CD4-positive, alpha-beta T cell treated with Interleukin-17A for 4 hours (primary cell): ENCODE measurements at regions not wholly inside any gene's neighbourhood (a gene's known extent, or its start where the extent isn't known, plus 50 kb on each side); places are given as distances from the start of the nearest gene placed in this dataset.

Experiments used
- DNase-seq: peaks from one replicate; pipeline ENCODE4 v3.0.0-alpha.2; 2020; ENCODE audit warnings: mixed read lengths

DNA sequence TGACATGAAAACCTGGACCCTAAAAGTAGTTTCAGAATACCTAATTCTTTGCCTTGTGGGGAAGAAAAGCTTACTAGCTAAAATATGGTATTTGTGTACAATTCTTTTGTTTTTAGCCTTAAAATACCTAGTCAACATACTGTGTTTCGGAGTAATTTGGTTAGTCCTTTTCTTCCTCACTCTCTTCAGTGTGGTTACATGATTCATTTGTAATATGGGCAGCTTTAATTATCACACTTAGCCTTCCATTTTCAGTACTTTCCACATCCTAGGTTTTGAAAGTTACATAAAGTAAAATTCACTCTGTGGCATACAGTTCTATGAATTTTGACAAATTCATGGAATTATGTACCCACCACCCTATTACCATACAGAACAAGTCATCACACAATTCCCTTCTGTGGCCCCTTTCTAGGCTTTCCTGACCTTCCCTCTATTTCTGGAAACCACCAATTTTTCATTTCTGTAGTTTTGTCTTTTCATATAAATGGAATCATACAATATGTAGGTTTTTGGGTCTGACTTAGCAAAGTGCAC lies 96.2 kb downstream of the EMX2 start:
- DNase-seq = no peak

DNA sequence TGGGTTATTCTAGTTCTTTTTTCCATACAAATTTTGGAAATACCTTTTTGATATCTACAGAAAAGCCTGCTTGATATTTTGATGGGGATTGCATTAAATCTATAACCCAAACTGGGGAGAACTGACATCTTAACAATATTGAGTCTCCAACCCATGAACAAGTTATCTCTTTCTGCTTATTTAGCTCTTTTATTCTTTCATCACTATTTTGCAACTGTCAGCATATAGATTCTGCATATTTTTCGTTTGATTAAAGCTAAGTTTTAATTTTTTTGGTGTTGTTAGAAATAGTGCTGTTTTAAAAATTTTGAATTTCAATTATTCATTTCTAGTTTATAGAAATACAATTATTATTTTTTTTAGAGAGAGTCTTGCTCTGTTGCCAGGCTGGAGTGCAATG lies 97.9 kb downstream of the EMX2 start:
- DNase-seq = no peak

DNA sequence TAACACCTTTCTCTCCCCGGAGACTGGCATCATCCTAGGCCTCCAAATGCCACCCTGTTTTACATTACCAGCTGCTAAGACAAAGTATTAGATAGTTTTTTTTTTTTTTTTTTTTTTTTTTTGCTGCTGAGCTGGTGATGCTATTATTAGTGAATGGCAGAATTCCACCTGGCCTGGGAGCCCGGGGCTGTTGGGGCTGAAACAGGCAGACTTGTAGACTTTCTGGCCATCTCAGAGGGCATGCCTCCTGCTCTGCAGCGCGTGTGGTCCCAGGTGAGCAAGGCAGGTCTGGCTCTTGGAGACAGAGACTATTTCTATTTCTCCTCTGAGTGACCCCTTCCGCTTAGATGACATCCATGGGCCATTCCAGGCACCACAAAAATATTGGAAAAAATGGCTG lies 104.2 kb downstream of the EMX2 start:
- DNase-seq = no peak

DNA sequence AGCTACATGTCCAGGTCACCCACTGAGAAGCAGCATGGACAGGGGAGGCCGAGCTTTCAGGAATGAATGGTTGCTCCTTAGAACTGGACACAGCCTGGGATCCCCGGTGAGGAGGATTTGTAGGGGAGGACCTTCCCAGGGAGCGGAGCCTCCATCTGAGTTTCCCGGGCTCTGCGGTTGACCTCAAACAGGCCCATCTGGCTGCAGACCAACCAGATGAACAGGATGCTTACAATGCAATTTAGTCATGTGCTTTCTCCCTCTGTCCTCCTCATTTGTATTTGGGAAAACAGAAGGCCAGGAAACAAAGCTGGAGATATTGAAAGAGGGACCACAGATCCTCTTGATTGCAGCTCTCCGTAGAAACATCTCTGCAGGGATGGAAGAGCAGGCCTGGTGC lies 104.8 kb downstream of the EMX2 start:
- no peak for DNase-seq

DNA sequence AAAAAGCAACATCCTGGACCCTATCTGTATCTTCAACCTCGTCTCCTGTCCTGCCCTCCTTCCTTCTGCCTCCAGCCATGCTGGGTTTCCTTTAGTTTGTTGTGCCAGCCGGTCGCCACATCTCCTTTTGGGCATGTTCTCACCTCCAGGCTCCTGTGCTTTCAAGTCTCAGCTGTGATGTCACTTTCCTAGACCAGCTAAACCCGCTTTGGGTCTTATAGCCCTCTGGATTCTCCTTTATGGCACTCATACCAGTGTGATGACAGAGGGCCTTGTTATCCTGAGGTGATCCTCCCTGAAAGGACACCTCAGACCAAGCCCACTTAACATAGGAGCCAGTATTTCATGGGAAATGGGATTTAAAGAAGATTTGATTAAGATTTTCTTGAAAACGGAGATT lies 108.6 kb downstream of the EMX2 start:
- DNase-seq = no peak

DNA sequence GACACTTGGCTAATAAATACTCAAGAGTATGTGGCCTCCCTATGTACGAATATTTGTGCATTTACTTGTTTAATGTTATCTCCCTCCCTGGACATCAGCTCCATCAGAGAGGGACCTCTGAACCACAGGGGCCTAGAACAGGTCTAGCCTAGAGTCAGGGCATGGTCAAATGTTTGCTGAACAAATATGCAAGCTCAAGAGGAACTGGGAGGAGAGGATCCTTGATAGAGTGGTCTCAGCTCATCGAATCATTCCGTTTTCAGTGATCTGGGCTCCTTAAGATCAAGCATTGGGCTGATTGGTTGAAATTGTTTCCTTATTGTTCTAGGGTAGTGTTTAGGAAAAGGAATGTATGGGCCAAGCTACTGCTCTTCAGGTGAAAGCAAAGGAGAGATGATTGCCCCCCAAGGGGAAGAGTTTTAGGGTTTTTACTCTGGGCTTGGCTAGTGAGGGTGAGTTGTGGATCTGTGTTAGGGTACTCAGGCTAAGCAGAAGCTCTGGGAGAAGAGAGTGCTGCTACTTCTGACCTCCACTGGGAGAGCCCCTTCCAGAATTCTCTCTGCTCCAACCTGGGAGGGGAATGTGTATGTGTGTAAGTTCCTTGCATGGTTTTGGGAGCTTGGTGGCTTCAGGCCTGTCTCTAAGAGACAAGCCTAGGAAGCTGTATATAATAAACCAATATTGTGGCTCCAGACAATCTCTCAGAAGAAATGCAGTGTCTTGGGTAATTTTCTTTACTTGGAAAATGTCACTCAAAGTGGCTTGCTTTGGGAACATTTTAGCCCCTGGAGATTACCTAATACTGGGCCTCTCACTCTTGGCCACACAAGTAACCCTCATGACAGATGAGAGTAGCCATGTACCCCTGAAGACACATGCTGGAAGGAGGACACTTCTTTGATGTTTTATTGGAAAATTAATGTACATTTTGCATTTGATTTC lies 110.0 kb downstream of the EMX2 start:
- no peak for DNase-seq

DNA sequence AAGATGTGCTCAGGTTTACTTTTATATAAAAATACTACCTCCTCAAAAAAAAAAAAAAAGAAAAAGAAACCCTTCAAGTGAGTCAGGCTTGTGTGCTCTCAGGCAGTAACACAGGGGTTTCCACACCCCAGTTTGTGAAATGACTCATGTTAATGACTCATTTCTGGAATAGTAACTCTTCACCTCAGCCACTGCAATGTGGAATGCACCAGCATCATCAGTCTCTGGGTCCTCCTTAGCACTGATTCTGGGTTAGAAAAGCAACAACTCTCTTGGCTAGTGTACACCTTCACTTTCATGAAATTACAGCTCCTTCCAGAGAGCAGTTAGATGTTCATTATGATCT lies 110.6 kb downstream of the EMX2 start:
- DNase-seq = no peak

DNA sequence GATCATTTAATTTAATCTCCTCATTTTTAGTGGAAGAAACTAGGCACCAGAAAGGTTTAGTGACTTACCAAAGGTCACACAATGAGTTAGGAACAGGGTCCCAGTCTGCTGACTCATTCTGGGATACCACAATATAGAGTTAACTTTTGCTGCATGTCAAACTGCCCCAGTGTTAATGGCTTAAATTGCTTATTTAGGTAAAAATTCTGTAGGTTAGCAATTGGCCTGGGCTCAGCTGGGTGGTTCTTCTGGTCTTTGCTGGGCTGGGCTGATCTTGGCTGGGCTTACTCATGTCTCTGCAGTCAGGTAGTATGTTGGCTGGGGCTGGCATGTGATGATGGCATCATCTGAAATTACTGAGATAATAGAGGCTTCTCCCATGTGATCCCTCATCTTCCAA lies 111.6 kb downstream of the EMX2 start:
- DNase-seq = no peak

DNA sequence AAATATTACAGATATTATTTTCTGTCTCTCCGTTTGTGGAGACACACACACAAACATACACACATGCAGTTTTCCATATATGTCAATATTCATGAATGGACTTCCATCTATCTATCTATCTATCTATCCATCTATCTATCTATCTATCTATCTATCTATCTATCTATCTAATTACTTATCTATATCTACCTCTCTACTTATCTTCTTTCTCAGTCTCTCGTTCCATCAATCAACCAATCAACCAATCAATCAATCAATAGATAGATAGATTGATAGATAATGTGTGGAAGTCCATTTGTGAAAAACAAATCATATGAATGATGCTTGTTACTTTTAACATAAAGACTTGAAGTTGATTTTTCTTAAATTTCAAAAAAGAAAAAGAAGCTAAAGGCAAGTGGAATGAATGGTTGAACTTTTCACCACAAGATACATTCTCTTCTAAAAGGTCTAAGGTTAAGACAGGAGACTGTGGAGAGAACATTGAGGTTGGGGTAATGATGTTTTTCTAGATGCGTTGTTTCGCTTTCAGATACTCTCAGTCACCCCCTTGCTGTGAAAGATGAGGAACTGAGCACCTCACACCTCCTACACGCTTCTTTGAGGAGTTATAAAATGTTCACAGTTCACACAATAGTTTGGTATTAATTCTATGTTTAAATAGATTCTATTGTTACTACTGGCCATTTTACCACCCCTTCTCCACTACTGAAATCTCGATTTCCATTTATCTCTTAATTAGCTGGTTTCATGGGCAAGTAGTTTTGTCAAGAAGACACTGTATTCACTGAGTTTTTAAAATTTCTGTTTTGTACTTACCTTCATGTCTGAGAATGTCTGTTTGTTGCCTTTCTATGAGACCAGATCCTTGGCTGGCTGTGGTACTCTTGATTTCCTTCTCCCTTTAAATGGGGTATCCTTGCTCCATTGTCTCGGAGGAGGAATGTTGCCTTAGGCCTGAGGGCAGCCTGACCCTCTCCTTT lies 114.1 kb downstream of the EMX2 start:
- DNase-seq = no peak

DNA sequence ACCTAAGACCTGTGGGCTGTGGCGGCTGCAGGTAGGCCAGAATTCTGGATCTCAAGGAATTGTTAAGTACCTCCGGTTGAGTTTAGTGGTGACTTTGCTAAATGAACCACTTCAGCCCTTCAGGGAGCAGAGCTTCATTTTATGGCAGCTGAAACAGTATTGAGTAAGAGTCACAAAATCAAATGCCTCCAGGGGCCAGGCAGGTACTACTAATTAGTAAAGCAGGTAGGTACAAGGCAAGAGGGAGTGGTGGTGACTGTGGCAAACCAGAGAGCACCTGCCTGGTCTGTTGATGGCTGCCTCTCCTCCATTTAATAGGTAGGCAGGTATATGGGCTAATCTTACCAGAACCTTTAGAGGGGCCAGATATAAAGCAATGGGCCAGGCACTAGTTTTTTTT lies 118.8 kb downstream of the EMX2 start:
- no peak for DNase-seq

DNA sequence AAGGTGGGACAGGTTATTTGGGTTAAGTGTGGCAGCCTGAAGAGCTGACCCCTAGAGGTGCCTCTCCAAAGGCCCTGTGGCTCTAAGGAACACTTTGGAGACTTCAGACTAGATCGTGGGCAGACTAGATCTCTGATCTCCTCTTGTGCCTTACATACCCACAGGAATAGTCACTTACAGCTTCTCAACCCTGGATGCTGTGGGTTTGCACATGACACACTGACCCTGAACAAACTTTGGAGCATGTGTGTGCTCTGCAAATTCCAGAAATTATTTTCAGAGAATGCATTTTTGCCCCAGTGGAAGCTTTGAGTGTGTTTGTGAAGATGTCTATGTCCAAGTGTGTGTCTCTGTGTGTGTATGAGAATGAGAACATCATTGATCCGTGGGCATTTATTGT lies 119.6 kb downstream of the EMX2 start:
- DNase-seq = no peak

DNA sequence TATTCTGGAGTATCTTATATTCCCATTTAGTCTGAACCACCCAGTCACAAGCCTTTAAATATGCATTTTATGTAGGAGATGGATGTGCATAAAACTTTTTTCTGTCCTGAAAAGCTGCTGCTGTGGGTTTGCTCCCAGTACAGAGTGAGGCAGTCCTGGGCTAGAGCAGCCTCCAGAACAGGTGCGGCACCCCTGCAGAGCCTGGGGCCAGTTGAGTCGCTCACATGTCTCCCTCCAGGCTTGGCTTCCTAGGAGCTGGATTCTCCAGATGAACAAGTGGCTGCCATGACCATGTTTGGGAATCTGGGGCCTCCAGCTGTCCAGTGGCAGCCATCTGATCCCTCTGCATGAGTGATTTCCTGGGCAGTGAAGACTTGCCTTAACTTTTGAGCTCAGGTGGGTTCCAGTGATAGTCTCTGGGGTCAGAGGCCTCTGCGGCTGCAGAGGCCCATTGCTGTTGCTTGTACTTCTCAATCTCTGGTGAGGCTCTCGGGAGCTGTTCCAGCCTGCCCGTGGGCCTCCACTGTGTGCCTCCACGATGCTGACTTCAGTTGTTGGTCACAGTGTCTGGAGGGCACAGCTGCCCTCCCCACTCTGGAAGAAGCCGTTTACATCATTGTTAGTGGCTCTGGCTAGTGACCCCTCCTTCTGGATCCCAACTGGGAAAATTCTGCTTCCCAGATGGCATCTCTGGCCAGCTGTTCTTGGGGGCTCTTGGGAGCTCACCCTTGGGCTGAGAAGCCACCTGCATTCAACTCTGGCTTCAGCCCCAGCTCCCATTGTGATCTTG lies 120.4 kb downstream of the EMX2 start:
- DNase-seq = no peak

DNA sequence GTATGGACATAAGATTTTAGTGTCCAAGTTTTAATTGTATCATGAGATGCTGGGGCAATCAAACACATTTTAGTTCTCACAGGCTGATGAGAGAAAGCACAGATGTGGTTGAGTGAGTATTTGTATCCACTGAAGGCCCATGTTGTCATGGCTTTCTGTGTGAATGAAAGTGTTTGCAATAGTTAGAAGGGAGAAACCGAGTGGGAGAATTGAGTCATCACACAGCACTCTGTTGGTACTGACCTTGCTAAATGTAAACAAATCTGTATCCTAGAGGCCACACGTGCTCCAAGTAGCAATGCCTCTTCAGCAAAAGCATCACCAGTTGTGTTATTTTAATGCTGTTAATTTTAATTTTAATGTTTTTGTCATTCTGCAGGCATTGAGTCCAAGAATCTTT lies 121.2 kb downstream of the EMX2 start:
- no peak for DNase-seq

DNA sequence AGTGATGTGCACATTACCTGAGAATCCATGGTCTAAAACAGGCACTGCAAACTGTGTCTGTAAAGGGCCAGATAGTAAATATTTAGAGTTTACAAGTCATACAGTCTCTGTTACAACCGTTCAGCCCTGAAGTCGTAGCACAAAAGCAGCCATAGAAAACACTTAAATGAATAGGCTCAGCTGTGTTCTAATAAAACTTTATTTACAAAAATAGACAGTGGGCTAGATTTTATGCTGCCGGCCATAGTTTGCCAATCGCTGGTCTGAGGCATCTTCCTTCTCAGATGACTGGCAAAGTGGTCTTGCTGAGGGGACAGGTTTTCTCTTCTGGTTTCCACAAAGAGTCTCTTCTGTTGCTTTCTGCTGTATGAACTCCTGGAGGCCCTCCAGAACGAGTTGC lies 121.7 kb downstream of the EMX2 start:
- no peak for DNase-seq

DNA sequence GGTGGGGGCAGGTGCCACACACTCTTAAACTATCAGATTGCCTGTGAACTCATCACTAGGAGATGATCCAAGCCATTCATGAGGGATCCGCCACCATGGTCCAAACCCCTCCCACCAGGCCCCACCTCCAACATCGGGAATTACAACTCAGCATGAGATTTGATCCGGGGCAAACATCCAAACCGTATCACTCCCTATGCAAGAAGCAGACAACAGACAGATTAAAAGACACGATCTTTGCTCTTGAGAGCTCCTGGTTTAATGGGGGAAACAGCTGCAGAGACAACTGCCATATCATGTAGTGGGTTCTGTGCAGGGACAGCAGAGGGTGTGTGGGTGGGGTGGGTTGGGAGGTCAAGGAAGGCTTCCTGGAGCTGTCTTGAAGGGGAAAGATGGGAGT lies 123.6 kb downstream of the EMX2 start:
- no peak for DNase-seq

DNA sequence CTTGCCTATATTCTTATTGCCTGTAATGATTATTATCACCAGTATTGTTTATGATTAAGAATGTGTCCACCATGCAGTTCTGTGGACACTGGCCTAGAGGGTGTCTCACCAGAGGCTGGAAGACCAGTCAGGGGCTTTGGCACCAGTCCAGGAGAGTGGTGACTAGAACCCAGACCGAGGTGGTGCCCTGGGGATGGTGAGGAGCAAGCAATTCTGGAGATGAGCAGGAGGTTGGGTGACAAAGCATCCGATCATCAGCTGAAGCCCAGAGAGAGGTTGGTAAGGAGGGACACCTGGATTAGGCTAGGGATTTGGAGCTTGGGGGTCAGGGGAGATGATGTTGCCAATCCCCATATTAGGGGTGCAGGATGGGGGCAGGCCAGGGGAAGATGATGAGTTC lies 124.4 kb downstream of the EMX2 start:
- DNase-seq = no peak

DNA sequence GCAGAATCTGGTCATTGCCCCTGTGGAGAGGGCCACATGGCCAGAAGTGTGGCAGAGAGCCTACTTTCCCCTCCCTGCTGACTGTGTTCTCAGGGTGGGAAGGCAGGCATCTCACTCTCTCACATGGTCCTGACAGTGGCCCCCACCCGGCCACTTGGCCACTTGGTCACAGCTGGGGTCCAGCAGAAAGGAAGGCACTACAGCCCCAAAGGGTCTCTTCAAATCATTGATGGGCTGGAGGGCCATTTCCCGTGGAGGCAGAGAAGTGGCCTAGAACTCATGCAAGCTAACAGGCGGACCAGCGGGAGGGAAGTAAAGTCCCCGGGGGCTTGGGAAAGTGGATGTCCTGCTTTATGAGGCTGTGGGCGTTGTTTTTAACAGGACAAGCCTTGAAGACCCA lies 125.3 kb downstream of the EMX2 start:
- DNase-seq = no peak

DNA sequence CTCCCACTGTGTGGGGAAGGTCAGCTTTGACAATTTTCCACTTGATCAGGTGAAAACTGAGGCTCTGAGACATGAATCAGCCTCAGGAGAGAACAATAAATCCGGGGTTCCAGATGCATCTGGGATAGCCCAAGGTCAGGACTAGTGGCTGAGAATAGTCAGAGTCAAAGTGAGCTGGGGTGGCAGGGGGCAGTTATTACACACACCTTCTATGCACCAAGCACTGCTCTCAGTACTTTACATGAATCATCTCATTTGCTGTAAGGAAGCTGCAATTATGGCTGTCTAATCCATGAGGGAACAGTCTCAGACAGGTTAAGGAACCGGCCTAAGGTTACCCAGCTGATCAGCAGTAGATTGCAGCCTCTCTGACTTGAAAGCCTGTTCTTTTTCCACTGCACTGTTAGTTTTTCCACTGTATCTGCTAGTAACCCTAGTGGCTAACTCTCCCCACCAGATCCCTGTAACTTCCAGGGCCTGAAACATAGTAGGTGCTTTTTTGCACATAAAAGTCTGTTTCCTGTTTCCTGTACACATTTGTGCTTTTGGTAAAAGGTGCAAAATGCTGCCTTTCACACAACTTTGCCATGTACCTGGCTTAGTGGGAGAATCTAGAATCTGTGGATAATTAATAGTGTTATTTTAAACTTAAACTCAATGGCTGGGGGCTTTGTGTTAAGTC lies 125.9 kb downstream of the EMX2 start:
- no peak for DNase-seq

DNA sequence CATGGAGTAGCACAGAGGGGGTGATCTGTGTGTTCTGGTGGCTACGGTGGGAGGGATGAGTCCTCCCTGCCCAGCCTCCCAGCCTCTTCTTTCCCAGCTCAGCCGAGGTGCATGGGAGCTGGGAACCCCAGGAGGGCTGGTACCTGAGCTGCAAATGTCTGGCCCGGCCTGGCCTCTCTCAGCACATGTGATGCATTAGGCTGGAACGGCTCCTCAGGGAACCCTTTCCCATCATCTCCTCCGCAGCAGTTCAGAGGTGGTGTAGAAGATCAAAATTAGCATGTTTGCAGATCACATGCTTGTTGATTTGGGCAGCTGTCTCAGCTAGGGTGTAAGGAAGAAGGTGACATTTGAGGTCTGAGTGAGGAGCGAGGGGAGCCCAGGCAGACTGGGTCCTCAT lies 126.6 kb downstream of the EMX2 start:
- DNase-seq = no peak

DNA sequence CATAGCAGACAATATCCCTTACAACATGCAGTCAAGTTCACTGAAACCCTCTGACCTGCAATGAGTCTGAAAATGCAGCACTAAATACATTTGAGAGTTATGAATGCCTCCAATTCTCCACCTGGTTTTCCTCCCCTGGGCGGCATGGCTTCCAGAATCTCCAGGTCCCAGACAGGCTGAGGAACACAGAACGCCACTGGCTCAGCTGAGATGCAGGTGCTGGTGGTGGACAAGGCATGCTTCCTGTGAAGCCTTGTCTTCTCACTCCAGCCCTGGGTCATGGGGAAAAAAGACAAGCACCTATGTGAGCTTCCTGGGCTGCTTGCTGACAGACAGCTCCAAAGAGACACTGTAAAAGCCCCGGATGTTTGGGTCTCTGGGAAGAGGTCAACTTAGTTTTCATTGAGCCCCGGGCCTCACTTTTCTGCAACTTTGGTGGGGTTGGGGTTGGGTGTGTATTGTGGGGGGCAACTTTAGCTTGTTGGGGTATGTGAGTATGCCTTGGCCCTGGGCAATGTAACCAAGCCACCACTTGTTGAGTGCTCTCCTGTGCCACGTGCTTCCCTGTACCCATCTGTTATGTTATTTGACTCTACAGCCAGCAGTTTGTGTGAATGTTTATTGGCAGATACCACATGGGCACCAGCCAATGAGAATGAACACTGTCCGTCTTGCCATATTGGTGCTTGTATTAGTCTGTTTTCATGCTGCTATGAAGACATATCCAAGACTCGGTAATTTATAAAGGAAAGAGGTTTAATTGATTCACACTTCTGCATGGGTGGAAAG lies 127.8 kb downstream of the EMX2 start:
- DNase-seq = no peak

DNA sequence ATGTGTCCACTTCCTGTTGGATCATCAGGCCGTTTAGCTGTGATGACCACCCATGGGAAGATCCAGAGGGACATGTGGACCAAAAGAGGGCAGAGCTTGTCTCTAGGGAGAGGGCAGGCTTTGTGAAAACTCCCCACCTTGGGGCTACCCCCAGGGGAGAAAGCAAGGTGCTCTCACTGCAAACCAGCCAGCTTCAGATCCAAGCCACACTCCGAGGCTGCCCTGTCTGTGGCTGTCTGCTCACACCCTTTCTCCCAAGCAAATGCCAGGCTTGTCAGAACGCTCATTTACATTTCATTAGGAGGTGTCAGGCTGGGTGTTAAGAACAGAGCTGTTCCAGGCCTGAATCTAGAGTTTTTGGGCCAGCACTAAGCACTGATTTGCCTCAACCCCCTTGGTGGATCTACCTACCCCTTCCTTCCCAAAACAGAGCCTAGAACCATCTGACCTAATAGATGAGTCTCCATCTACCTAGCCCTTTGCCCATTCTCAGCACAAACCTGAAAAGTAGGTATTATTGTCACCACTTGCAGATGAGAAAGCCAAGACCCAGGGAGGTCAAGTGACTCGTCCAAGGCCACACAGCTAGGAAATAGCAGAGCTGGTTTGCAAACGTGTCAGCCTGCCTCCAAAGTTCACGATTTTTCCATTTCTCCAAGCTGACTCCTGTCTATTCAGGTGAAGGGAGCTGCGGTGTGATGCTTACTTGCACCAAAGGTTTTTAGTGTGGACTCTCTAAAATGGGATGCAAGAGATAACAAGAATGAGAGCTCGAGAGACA lies 130.9 kb downstream of the EMX2 start:
- no peak for DNase-seq
